NCI-H2029 (cell line): ENCODE measurements at regions not wholly inside any gene's neighbourhood (a gene's known extent, or its start where the extent isn't known, plus 50 kb on each side); places are given as distances from the start of the nearest gene placed in this dataset.

ENCODE experiments used
- DNase-seq: peaks from one replicate; lab custom pipeline; 2025; lab: John Stamatoyannopoulos, UW

DNA sequence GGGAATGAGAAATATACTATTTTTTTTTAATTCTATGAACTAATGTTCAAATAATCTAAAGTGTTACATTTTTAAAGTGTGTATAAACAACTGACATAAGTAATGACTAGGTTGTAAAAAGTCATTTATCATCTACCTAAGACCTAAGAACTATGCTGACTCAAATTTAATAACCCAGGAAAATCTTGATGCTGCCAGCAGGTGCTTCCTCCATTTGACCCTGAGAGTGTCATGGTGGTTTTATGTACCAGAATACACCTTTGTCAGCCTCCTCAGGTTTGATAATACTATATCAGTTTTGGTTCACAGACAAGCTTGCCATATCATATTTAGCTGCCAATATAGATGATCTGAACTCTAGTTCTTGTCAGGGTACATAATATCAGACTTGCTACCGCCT is 1151.2 kb downstream of the PCDH17 start:
- DNase-seq, result no peak

DNA sequence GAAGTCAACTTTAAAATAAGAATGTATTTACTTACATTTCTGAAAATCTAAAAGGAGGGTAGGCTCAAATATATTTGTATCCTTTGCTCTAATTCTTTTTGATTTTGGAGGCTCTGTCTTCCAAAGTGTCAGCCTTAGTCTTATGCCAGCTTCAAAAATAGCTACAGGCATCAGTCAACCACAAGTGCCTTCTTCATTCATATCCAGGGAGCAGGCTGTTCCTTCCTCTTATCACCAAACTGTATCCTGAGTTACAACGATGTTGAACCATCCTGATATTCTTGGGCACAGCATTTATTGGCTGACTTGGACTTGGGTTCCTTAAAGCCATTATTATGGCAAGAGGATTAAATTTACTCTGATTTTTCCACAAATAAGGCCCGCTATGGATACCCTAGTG is 1161.3 kb downstream of the PCDH17 start:
- DNase-seq, result no peak

DNA sequence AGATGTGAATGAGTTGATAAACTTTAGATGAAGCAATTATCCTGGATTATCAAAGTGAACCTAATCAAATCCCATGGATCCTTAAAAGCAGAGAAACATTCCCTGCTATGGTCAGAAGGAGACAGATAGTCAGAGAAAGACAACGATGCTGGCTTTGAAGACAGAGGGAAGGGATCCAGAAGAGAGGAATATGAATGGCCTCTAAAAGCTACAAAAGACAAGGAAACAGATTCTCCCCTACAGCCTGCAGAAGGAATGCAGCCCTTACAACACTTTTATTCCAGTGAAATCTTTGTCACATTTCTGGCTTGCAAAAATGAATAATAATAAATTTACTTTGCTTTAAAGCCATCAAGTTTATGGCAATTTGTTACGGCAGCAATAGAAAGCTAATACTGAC is 1164.2 kb downstream of the PCDH17 start:
- no peak for DNase-seq

DNA sequence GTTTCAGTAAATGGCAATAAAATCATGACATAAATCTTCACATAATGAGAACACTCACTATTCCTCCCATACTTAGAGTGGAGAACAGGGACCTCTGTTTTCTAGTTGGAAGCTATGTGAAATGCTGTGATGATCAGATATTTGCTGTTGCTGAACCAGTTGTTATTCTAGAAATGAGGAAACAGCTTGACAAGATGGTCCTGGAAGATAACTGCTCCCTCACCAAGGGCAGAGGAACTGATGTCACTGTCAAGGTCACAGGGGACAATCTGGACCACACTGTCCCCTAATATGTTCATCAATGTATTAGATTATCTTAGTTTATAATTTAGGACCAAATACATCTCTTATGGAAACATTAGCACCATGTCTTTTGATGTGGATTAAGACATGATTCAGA is 1173.3 kb downstream of the PCDH17 start:
- DNase-seq, result no peak

DNA sequence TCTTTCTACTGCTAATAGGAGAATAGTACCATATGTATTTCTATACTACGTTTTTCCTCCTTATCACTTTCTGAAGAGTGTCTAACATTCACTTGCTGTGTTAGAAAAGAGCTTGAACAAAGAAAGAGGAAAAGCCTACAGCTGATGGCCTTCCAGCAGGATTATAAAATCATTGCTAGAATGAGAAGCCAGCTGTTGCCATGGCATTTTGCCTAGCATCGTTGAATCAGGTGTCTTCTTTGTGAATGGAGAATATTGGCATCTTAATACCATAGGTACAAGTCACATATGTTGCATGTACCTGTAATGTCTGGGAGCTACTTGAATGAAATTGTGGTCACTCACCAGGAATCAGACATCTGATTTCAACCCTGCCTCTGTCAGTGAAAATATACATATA is 1174.9 kb downstream of the PCDH17 start:
- no peak for DNase-seq

DNA sequence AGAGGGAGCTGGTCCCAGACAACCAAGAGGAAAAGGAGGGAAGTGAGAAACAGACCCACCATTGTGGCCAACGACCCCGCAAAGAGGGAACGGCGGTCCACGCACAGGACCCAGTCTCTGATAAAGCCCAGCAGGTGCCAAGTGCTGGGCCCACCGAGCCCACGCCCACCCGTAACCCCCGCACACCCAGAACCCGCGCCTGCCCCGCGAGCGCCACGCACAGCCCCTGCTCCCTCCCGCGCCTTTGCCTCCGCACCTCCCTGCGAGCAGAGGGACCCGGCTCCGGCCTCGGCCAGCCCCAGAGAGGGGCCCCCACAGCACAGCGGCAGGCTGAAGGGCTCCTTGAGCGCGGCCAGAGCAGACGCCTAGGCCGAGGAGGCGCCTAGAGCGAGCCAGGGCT is 1192.2 kb downstream of the PCDH17 start:
- DNase-seq, result no peak

DNA sequence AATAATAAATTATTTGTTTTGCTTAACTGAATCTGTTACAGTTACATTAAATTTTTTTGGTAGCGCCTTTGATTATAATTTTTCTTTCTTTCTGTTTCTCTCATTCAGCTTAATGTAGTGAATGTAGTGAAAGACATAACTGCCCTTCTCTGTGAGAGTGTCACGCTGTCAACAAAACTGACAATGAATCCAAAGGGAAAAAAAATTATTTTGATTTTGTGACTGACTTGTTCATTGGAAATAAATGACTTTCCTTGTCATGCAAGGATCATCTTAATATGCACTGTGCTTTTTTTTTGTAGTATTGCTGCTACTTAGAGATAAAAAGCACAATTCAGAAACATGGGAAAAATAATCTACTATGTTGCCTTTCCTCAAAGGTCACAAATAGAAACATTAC is 1196.4 kb downstream of the PCDH17 start:
- DNase-seq, result no peak

DNA sequence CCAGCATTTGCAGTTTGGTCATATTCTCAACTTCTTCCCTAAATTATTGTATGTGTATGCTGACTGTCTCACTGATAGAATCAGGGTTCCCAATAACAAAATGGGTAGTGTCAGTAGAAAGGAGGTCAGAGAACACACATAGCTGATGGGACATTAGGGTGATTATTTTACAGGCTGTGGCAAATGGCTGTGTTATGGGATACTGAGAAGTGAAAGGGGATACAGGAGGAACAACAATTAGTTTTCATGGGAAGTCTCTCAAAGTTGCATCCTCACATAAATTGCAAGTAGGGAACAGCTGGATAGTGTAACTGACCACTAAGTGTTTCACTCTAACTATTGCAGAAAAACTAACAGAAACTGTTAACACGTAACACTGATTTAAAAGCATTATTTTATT is 1199.3 kb downstream of the PCDH17 start:
- no peak for DNase-seq

DNA sequence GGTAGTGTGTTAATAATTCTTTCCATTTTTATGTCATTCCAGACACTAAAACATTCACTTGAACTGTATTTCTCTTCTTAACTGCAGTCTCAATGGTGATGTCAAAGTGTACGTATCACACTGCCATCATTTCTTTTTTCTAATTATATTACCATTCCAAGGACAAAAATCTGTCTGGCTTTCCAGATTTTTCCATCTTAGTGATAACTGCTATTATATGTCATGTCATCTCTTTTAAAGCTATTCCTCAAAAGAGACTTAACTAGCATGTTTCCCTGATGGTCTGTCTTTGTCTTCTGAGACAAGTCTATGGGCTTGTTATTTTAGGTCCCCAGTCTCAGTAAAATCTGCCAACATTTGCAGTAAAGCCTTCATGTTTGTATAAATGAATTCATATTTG is 1207.1 kb downstream of the PCDH17 start:
- no peak for DNase-seq

DNA sequence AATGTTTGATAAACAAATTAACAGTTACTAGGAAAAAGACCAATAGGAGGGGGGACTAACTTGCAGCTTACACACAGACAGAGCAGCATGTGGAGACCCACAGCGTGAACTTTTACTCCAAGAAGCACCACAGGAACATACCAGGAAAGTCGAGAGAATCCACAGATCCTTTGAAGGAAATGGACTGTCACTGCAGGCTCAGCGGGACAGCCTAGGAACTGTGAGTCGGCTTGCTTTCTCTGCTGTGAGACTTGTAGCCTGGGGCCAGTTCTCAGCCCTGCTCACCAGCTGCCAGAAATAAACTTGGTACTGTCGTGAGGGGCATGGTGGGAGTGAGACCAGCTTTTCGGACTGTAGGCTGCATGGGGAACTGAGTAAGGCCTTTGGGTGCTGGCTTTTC is 1211.5 kb downstream of the PCDH17 start:
- no peak for DNase-seq

DNA sequence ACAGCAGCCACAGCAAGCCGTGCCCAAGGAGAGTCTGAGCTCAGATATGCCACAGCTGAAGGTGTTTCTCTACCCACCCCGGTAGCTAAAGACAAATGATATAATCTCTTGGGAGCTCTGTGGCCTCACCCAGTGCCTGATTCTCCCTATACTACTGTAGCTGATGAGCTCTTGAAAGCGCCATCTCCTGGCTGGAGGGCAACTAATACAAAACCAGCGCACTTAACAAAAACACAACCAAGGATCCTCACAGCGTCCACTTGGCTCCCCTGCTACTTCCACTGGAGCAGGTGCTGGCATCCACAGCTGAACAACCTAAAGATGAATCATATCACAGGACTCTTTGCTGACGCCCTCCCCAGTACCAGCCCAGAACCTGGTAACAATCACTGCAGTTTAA is 1212.0 kb downstream of the PCDH17 start:
- DNase-seq, result no peak

DNA sequence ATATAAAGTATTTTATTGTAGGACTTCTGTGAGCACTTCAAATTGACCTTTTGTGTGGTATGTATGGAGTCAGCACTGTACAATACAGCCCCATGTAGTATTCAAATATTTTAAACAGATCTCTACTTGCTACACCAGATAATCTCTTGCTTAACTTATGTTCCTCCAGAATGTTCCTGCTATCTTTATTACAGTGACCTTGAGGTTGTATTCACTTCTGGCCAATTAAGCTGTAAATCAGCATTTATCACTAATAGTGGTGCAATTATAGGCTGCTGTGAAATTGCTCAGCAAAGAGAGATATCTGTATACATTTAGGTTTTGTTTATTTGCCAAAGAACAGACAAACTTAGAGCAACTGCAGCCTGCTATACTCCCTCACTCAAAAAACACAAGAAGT is 1218.6 kb downstream of the PCDH17 start:
- no peak for DNase-seq

DNA sequence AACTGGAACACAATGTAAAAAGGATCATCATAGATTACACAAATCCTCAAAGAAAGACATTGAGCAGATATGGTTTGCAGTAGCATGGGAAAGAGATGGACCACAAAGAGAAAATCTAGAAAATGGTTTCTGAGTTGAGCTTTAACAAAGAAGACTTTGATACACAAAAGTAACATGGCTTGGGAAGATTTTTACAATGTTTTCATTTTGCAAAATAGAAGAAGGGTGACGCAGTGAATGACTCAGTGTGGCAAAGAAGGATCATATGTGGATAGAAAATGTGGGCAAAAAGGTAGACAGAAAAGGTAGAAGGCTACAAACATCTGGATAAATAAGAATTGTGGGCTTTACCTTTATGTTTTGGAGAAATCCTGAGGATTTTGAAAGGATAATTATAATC is 1220.5 kb downstream of the PCDH17 start:
- DNase-seq, result no peak

DNA sequence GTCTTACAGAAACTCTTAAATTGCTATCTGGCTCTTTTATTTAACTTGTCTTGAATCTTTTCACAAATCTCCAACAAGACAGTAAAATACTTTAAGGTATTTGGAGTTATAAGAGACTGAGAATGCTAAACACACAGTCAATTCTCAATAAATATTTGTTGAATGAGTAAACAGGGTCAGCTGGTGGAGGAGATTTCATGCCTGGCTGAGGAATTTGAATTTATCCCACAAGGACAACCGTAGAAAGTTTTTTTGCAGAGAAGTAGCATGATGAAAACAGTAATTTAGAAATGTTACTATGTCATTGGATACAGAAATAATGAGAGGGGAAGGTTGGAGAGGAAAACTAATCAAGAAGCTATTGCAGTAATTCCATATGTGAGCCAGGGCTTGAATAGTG is 1223.7 kb downstream of the PCDH17 start:
- no peak for DNase-seq

DNA sequence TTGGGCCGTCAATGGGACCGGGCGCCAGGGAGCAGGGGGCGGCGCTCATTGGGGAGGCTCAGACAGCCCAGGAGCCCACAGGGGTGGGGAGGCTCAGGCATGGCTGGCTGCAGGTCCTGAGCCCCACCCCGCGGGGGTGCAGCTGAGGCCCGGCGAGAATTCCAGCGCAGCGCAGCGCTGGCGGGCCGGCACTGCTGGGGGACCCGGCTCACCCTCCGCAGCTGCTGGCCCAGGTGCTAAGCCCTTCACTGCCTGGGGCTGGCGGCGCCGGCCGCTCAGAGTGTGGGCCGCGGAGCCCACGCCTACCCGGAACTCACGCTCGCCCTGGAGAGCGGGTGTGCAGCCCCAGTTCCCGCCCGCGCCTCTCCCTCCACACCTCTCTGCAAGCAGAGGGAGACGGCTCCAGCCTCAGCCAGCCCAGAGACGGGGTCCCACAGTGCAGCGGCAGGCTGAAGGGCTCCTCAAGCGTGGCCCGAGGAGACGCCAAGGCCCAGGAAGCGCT is 1227.4 kb downstream of the PCDH17 start:
- DNase-seq, result no peak

DNA sequence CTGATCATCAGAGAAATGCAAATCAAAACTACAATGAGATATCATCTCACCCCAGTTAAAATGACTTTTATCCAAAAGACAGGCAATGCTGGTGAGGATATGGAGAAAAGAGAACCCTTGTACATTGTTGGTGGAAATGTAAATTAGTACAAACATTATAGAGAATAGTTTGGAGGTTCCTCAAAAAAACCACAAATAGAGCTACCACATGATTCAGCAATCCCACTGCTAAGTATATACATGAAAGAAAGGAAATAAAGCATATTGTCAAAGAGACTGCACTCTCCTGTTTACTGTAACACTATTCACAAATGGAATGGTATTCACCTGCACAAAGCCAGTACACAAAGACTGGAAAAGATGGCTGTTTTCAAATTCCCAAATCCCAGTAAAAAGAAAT is 1233.7 kb downstream of the PCDH17 start:
- no peak for DNase-seq

DNA sequence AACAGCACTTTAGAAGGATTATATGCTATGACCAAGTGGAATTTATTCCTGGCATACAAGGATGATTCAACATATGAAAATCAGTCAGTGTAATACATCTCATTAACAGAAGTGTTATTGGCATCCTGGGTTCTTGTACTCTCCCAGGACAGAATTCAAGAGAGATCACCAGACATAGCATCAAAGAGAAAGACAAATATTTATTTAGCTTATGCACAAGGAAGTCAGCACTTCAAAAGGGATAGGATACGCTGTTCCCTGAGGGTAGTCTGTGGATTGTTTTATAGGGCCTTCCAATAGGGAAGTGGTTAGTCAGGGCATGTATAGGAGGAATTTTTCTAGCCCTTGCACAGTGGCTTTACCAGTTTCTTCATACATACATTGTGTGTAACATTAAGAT is 1238.0 kb downstream of the PCDH17 start:
- no peak for DNase-seq

DNA sequence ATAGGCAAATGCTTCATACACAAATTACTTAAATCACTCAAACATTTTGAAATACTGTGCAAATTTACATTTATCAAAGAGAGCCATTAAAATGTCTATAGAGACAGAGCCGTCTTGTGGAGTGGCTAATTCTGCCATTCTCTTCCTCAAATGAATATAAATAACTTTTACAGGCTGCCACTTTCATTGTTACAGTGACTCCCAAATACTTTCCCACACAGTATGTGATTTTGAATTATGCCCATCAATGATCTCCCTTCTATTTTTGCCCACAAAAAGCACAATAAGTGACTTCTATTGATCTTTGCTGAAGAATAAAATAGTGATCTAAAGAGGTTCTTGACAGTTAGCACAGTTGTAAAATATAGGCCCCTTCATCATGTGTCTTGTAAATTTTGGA is 1244.9 kb downstream of the PCDH17 start:
- no peak for DNase-seq

DNA sequence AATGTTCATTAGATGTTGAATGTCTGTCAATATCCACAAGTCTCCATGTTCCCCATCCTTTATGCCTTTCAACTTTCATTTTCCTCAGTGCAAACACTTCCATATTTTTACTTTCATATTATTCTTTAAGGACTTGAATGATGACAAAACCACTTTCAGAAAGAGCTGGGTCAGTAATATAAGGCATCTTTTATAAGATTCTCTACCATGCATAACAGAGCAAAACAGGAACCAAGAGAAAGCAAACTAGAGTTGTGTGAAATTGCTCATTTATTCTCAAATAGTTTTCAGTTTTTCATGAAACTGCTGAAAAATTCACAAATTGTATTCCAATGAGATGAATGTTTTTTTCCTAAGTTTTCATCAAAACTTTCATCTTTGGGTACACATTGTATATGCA is 1247.6 kb downstream of the PCDH17 start:
- no peak for DNase-seq

DNA sequence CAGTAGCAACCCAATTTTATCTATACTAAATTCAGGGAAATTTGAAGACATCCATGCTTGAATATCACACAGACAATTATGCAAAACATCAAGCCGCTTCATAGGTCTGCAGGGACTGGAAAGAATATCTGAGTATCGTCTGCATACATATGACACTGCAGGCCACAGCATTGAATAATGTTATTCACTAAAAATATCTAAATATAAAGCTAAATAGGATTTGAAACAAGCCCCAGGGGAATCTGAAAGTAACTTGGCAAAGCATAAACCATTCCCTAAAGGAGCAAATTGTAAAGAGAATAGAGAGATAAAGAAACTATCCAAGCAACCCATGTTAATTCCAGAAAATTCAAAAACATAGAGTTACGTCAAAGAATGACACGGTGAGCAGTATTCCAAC is 1251.0 kb downstream of the PCDH17 start:
- DNase-seq, result no peak

DNA sequence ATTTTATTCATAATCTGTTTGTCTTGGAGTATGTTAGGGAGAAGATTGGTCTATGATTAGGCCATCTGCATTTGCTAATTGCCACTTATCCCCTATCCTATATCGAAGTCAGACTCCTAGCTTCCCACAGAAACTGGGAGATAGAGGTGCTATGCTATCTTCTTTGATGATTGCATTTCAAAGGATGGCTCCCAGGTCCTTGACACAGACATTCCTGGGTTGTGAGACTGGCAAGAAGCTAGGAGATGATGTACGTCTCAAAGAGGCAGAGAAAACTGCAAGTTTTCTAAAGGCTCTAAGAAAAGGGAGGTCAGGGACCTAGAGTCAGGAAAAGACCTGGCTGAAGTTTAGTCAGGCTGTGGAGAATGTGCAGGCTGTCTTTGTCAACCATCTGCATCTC is 1251.9 kb downstream of the PCDH17 start:
- no peak for DNase-seq

DNA sequence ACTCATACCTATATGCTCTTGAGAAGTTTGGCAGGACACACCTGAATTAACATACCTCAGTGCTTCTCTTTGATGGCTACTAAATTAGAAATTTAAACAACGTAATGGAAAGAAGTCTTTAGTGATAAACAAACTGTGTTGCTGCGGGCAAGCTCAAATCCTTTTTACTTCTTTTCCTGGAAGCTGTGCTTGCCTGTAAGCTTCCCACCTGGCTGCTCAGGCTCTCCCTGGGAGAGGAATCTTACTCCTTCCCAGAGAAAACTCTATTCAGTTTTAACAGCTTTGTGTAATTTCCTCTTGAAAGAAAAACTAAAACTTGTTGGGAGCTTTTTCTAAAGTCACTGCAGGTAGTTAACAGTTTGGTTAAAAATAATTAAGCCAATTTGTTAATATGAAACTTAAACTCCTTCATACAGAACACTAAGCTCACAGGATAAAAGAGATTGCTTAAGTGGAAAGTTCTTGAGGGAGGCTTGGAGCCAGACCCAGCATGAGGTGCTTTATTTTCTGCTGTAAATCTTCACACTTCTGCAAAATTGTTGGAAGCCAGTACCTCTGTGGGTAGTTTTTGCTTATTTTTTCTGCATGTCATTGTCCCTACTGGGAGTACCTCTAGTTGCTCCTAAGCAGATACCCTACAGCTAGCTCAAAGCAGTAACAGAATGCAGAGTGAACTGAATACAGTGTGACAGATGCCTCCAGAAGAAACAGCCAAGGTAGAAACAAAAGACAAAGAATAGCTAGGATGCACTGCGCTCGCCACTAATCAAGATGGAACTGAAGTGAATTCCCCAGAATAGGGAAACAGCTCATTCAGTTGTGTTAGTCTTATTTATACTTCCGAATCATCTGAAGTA is 1253.0 kb downstream of the PCDH17 start:
- DNase-seq, result no peak

DNA sequence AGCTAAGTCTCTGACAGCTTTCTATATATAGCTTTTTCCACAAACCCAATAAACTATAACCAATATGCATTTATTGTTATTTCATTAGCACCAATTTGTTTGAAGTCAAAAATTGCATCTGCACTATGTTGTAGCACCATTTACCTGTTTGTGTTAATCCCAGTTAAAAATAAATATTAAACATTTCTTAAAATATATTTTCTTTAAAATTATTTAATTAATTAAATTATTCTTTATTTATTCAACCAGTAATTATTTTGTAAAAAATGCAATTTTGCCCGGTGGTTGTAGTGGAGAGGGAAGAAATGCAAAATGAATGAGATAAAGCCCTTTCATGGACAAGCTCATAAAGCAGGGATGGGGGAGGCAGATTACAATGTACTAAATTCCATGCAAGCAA is 1257.9 kb downstream of the PCDH17 start:
- no peak for DNase-seq

DNA sequence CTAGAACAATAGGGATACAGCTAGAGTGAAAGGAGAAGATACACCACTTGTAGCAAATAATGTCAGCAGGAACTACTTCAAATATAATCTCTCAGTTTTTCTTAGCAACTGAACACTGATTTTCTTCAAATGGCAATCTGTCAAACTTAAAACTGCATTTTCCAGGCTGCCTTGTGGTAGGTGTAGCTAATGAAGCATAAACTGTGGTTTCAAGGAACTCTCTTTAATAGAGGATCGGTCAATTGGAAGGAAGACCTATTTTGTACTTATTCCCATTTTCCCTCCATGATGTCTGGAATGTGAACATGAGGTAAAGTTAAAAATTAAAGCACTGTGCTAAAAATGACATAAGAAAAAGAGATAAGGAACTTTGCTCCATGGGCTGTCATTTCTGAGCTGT is 1261.9 kb downstream of the PCDH17 start:
- no peak for DNase-seq
